Stimulated activated CD4-positive, alpha-beta T cell treated with anti-CD3 and anti-CD28 coated beads, Interleukin-2, amount 100 ng/mL, for 4 hours (primary cell): ENCODE measurements at regions not wholly inside any gene's neighbourhood (a gene's known extent, or its start where the extent isn't known, plus 50 kb on each side); places are given as distances from the start of the nearest gene placed in this dataset.

Experiments used
- DNase-seq: peaks from one replicate; pipeline ENCODE4 v3.0.0-alpha.2; 2020; ENCODE audit warnings: low read depth

GRCh38 chr3:95926904-95927501, 887.4 kb upstream of the EPHA6 start:
- no peak for DNase-seq

DNA sequence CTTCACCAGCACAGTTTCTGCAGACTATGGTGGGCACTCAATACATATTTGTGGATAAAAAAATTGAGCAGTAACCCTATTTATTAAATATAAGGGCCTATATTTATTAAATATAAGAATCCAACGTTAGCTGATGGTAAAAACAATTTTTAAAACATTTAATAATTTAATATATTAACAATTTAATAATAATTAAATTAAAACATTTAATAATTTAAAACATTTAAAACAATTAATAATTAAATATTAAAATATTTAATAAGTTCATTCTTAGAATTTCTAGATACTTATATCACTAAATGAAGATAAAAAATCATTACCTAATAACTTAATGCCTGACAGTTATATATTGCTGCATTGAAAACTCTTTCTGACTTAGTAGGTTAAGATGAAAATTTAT, 880.2 kb upstream of the EPHA6 start:
- no peak for DNase-seq

DNA sequence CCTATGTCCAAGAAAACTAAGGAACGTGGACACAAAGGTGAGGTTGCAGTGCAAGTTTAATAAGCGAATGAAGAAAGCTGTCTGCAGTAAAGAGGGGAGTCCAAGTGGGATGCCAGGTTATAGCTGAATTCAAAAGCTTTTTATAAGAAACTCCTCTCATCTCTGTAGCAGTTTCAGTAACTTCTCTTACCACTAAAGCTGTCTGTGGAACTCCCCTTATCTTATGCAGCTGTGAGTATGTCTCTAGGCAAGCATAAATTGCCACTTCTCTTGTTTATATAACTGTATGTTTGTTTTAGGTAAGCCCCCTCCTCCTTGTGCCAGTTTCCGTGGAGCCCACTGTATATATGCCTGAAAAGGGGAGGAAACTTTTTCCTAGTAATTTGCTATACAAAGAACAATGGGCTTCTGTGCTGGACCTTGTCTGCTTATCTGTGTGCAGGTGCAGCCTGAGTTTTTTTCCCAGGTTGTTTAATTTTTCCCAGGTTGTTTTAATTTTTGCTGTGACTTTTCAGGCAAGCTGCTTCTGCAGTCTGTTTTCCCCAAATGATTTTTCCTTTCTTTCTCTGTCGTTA, 875.1 kb upstream of the EPHA6 start:
- DNase-seq = no peak

- DNase-seq = no peak
These were observed 848.6 kb upstream of the EPHA6 start for GRCh38 chr3:95965704-95966336.

DNA sequence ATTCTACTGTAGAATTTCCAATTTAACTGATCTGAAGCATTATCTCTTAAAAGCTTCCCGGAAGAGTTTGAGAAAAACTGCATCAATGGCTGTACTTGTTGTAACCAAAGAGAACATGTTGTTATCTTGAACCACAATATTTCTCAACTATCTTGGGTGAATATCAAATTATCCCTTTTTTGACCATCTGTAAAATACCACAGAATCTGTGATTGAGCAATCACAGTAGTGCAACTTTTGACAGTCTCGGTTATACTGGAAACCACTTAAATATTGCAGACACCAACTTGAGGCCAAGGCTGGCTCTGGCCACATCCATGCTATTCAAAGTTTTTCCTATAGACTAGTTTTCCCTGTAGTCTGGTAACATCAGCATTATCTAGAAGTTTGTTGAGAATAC, 842.8 kb upstream of the EPHA6 start:
- DNase-seq = no peak

DNA sequence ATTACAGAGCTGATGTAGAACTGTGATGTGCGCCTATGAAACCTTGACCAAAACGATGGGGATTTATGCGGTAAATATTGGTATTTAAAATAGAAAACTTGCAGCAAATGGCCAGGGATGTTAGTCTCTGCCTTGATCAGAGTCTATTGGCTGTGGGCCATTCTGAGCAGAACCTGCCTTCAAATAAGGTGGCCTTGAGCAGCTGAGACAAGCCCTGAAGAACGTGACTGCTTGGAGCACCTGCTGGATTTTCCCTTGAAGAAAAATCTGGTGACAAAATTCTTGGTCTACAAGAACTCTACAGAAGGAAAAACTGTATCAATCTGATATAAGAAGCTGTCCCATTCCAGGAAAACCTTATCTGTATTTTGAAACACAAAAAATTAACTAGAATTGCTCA, 820.1 kb upstream of the EPHA6 start:
- no peak for DNase-seq

DNA sequence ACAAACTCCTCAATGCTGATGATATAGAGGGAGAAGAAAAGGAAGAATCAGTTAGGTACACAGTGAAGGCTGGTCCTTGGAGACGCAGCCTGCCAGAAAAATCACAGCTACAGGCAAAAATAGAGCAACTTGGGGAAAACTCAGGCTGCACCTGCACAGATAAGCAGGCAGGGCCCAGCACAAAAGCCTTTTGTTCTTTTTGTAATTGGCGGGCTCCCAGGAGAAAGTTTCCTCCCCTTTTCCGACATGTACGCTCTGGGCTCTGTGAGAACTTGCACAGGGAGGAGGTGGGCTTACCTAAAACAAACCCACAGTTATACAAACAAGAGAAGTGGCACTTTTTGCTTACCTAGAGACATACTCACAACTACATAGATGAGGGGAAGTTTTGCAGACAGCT, 813.4 kb upstream of the EPHA6 start:
- no peak for DNase-seq

GRCh38 chr3:96007650-96008195, 806.7 kb upstream of the EPHA6 start:
- no peak for DNase-seq

DNA sequence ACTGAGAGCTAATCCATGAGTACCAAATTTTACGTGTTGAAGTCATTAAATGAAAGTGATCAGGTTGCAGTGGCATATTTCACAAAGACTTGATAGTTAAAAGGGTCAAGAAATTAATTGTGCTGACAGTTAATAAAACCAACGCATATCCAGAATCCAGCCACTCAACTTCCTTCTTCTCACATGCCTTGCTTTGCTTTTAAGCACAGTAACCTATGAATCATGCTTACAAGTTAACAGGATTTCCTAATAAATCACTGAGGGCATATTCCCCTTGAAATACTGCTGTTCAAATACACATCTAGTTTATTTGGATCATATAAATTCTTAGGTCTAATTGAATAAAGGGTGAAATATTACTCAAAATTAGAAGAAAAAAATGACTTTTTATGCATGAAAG, 801.5 kb upstream of the EPHA6 start:
- DNase-seq = no peak

GRCh38 chr3:96017556-96017955, 796.8 kb upstream of the EPHA6 start:
- no peak for DNase-seq

DNA sequence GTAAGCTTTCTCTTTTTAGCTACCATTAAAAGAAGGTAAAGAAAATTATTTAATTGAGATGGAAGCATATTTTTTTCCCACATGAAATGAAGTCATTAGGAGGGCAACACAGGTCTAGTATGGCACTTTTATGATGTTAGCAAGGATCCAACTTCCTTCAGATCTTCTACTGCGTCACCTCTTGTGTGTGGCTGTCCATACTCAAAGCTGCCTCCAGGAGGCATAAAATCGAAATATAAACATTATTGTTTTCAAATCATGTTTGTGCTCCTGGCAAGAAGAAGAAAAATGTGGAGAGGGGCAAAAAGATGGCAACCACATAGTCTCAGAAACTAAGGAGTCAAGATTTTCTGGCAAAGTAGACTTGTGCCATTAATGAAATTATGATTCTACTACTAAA, 791.7 kb upstream of the EPHA6 start:
- no peak for DNase-seq

GRCh38 chr3:96027718-96028117, 786.7 kb upstream of the EPHA6 start:
- no peak for DNase-seq

DNA sequence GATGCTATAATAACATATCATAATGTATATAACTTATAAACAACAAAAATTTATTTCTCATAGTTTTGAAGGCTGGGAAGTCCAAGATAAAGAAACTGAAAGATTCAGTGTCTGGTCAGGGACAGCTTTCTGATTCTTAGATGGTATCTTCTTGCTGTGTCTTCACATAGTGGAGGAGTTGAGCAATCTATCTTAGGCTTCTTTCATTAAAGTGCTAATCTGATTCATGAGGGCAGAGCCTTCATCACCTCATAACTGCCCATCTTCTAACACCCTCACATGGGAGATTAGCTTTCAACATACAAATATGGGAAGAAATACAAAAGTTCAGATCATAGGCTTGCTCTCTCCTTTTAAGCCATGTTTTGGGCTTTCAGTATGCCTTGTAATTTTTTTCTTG, 774.8 kb upstream of the EPHA6 start:
- no peak for DNase-seq

DNA sequence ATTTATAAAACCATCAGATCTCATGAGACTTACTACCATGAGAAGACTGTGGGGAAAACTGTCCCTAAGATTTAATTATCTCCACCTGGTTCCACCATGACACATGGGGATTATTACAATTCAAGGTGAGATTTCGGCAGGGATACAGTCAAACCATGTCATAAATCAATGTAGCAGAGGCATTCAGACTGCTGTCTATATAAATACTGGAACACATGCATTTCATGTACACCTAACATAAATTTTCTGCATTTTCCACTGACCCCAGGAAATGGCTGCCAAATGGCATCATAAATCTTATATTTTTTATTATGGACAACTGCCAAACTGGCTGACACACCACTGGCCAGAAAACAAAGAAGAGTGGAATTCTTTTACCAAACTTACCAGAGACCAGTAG, 755.1 kb upstream of the EPHA6 start:
- no peak for DNase-seq

DNA sequence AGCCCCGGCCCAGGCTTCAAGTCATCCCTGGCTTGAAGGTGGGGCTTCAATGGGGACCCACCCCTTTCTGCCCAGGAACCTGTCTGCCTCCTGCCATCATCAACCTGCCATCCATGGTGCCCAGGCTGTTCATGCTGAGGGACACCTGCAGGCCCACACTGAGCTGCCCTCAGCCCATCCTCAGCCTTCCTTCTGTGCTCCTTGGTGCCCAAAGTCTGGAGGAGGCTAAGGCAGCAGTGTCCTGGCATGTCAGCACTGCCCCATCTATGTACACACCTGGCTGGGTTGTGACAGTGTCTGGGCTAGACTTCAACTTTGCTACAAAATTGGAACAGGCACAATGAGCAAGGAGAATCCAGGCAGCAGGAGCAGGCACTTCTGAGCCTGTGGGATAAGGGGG, 745.3 kb upstream of the EPHA6 start:
- DNase-seq = no peak

DNA sequence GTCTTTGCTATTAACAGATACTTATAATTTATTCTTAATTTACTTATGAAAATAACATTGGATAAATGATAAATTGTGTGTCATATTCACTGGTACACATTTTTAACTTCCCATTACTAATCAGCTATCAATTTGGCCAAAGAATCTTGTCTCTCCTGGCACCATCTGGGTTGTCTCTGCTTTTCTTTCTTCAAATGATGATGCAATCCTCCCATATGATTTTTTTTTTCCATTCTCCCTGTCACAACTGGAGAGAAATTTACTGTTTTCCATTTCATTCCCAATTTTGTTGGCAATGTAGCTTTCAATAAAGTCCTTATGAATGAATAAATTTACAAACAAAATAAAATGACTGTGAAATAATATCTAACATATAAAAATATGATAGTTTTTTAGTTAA, 743.7 kb upstream of the EPHA6 start:
- no peak for DNase-seq

DNA sequence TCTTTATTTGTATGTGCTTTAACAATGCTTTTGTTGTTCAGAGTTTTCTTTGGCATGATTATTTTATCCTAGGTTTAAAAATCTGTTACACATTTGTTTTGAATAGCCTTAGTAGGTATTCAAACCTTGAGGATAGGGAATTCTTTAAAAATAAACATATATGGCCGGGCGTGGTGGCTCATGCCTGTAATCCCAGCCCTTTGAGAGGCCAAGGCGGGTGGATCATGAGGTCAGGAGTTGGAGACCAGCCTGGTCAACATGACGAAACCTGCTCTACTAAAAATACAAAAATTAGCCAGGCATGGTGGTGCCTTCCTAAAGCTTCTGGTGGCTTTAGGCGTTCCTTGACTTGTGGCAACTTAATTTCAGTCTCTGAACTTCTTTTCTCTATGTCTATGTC, 743.3 kb upstream of the EPHA6 start:
- no peak for DNase-seq

DNA sequence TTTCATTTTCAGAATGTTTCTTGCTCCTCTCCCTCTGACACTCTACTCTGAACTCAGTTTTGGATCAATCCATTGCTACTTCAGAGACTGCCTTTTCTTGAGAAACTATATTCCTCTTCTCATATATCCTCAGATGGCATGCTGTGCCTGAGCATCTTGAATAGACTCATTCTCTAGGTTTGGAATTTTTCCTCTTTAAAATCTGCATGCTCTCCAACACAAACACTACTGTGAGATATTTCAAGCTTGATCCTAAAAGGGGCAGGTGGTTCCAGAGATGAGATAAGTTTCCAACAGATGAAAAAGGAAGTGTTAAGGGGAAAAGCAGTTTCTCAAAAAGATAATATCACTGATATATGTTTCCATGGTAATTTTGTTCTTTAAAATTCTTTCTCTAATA, 742.2 kb upstream of the EPHA6 start:
- no peak for DNase-seq

- no peak for DNase-seq
These were observed 730.8 kb upstream of the EPHA6 start for GRCh38 chr3:96083610-96084009.

GRCh38 chr3:96086018-96086417, 728.4 kb upstream of the EPHA6 start:
- DNase-seq = no peak

- no peak for DNase-seq
These were observed 713.3 kb upstream of the EPHA6 start for GRCh38 chr3:96101006-96101560.

- DNase-seq = no peak
These were observed 707.7 kb upstream of the EPHA6 start for GRCh38 chr3:96106701-96107100.
